GM19438 (cell line): ENCODE measurements at regions not wholly inside any gene's neighbourhood (a gene's known extent, or its start where the extent isn't known, plus 50 kb on each side); places are given as distances from the start of the nearest gene placed in this dataset.
A peak's percentile ranks its signal among the peaks of the same experiment; 100 is the strongest.
"Not testable (repeated sequence)": the region's sequence is repeated elsewhere in the genome, so short reads cannot be mapped to it uniquely, and the experiment has no call there.

Experiments used
- ATAC-seq: cut with Tn5 transposase; IDR thresholded peaks from one replicate; pipeline ENCODE4 v1.9.1; 2021; ENCODE audit warnings: low read depth; ENCODE audit not compliant: unreplicated experiment

- no peak for ATAC-seq
Observed at GRCh38 chr15:99454941-99455788, 110.6 kb upstream of the MEF2A start.

GRCh38 chr15:99455789-99456160 is 110.0 kb upstream of the MEF2A start:
- ATAC-seq: no peak

GRCh38 chr15:99464137-99464536 is 101.6 kb upstream of the MEF2A start:
- ATAC-seq: no peak

GRCh38 chr15:99466701-99467337 is 99.0 kb upstream of the MEF2A start:
- ATAC-seq: no peak

- ATAC-seq: no peak
Observed at GRCh38 chr15:99467338-99467720, 98.5 kb upstream of the MEF2A start.

GRCh38 chr15:99467853-99468464 is 97.8 kb upstream of the MEF2A start:
- no peak for ATAC-seq

GRCh38 chr15:99470204-99470603 is 95.6 kb upstream of the MEF2A start:
- not testable (repeated sequence) for ATAC-seq

- no peak for ATAC-seq
Observed at GRCh38 chr15:99472416-99473145, 93.2 kb upstream of the MEF2A start.

GRCh38 chr15:99473981-99474906 is 91.5 kb upstream of the MEF2A start:
- no peak for ATAC-seq

- ATAC-seq: no peak
Observed at GRCh38 chr15:99474909-99475753, 90.7 kb upstream of the MEF2A start.

- no peak for ATAC-seq
Observed at GRCh38 chr15:99475754-99476412, 89.9 kb upstream of the MEF2A start.

- peak; percentile 53 for ATAC-seq
Observed at GRCh38 chr15:99476413-99477222, 89.2 kb upstream of the MEF2A start.

GRCh38 chr15:99477791-99478471 is 87.9 kb upstream of the MEF2A start:
- no peak for ATAC-seq

- ATAC-seq: no peak
Observed at GRCh38 chr15:99478977-99479376, 86.8 kb upstream of the MEF2A start.

- ATAC-seq: no peak
Observed at GRCh38 chr15:99480016-99480810, 85.6 kb upstream of the MEF2A start.
